HG03175 (cell line): ENCODE measurements at regions not wholly inside any gene's neighbourhood (a gene's known extent, or its start where the extent isn't known, plus 50 kb on each side); places are given as distances from the start of the nearest gene placed in this dataset.

Source experiments
- ATAC-seq: cut with Tn5 transposase; IDR thresholded peaks from one replicate; pipeline ENCODE4 v1.9.1; 2021; ENCODE audit warnings: mild to moderate bottlenecking, moderate library complexity; ENCODE audit not compliant: unreplicated experiment

DNA sequence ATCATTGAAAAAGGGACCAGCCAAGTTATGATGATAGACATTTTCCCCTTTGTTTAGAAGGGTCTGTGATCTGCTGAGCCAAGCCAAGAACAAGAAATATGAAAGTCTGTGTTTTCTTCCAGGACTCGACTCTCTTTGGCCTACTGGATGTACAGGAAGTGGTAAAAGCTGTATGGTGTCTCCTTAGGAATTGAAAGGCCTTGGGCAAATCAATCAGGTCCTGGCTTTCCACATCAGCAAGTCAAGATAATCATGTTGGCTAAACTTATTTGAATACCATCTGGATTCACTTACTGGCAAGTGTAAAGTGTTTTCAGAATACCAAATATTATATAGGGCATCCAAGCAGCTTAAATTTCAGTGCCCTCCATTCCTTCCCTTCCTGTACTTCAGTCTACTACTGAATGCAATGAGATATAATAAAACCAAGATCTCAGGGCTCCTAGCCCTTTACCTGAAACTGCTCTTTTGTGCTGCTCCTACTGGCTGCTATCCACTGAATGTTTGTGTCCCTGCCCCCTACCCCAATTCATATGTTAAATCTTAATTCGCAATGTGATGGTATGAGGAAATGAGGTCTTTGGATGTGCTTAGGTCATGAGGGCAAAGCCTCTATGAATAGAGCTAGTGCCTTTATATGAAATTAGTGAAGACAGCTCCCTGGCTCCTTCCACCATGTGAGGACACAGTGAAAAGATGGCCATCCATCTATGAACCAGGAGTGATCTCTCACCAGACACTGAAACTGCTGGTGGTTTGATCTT lies 578.0 kb downstream of the SPRY1 start:
- no peak for ATAC-seq

GRCh38 chr4:123976285-123976684 lies 579.7 kb downstream of the SPRY1 start:
- no peak for ATAC-seq

DNA sequence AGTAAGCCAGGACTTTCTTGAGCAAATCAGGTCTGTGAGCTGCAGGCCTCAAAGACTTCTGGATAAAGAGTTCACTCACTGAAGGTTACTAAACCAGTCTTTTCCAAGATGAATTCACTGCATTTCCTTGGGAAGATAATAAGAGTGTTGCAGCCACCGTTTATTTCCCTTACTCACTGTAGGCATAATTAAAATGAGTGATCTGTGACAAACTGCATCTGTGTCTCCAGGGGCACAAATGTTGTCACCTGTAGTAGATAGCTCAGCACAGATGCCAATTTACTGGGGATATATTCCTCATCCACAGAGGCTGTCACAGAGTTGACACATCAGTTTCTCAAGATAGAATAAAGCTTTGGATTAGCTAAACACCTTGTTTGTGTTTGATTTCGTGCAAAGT lies 580.2 kb downstream of the SPRY1 start:
- ATAC-seq, result no peak

GRCh38 chr4:123977641-123978081 lies 581.1 kb downstream of the SPRY1 start:
- no peak for ATAC-seq

- no peak for ATAC-seq
Observed at GRCh38 chr4:123978637-123979036, 582.0 kb downstream of the SPRY1 start.

- ATAC-seq, result no peak
Observed at GRCh38 chr4:123980736-123981300, 584.2 kb downstream of the SPRY1 start.

DNA sequence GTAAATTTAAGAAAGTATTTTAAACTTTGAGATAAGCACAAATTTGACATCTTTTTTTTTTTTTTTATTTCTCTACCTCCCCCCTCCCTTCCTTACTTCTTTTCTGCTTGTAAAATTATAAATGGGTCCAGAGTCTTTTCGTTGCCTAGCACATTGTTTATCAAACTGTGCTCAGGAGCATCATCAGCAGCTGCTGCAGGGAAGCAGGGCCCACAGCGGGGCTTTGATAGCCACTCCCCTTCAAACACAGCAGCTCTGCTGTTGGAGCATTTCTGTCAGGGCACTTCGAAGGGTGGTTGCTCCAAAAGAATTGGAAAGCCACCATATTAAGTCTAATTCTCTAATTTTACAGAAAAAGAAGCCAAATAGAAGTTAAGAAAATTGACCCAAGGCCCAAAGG lies 588.3 kb downstream of the SPRY1 start:
- no peak for ATAC-seq

GRCh38 chr4:123986268-123986798 lies 589.7 kb downstream of the SPRY1 start:
- ATAC-seq, result no peak

- no peak for ATAC-seq
Observed at GRCh38 chr4:123987408-123987807, 590.8 kb downstream of the SPRY1 start.

GRCh38 chr4:123990310-123990870 lies 593.8 kb downstream of the SPRY1 start:
- no peak for ATAC-seq

DNA sequence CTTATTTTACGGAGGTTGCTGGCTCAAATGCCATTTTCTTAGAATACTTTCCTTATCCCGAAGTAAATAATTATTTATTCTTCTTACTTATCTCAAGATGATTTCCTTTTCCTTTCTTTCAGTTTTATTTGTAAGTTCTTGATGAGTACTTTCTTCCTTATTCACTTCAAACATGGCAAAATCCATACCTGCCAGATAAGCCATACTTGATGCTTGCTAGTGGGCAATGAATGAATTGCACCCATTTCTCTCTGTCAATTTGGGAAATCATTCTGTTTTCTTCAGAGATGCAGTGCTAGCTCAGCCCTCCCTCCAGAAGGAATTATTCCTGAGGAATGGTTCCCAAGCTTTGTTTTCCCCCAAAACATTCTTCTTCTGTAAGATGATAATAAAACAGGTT lies 598.3 kb downstream of the SPRY1 start:
- no peak for ATAC-seq

- no peak for ATAC-seq
Observed at GRCh38 chr4:123995936-123996335, 599.3 kb downstream of the SPRY1 start.

- no peak for ATAC-seq
Observed at GRCh38 chr4:123996718-123997510, 600.3 kb downstream of the SPRY1 start.

DNA sequence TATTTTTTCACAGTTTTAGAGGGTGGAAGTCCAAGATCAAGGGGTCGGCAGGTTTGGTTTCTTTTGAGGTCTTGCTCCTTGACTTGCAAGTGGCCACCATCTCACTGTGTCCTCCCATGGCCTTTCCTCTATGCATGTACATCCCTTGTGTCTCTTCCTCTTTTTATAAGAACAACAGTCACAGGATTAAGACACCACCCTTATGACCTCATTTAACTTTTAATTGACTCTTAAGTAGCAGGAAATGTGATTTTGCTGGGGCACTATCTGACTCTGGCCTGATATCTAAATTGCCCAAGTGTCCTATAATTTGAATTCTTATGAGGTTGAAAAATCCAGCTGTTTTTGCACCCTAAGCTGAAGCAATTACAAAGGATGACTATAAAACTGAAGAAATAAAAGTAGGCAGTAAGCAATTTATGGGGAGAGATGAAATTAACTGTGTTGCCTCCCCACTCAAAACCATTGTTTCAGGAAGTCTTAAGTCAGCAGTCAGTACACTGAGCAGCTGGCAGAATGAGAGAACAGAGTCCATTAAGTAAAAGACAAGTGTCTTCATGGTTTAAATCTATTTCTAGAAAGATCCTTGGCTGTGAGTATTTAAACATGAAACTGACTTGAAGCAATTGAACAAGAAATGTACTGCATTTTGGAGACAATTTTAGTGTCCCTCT lies 601.3 kb downstream of the SPRY1 start:
- ATAC-seq, result no peak

GRCh38 chr4:124000233-124000632 lies 603.6 kb downstream of the SPRY1 start:
- no peak for ATAC-seq

- ATAC-seq, result no peak
Observed at GRCh38 chr4:124015766-124016165, 619.2 kb downstream of the SPRY1 start.

DNA sequence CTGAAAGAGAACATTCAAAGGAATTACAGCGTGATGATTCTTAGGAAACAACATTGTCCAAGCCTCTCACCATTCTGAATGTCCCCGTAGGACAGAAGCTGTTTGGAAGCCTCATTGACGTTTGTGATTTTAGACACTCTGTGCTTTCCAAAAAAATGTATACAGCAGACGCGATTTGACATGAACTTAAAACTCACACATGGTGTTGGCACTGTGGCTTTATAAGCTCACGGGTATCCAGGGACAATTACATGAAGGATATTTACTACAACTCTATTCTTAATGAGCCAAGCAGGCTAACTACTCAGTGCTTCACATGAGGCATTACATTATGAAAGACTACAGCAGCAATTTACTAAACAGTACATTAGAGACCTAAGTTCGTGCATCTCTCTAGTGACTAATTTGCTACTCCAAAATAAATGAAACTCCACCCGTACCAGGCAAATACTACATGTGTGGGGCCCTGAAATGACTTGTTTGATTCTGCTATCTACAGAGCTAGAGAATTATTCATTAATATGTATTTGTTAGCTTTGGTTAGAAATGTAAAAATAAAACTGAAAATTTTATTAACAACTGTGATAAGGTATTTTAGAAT lies 620.7 kb downstream of the SPRY1 start:
- no peak for ATAC-seq

DNA sequence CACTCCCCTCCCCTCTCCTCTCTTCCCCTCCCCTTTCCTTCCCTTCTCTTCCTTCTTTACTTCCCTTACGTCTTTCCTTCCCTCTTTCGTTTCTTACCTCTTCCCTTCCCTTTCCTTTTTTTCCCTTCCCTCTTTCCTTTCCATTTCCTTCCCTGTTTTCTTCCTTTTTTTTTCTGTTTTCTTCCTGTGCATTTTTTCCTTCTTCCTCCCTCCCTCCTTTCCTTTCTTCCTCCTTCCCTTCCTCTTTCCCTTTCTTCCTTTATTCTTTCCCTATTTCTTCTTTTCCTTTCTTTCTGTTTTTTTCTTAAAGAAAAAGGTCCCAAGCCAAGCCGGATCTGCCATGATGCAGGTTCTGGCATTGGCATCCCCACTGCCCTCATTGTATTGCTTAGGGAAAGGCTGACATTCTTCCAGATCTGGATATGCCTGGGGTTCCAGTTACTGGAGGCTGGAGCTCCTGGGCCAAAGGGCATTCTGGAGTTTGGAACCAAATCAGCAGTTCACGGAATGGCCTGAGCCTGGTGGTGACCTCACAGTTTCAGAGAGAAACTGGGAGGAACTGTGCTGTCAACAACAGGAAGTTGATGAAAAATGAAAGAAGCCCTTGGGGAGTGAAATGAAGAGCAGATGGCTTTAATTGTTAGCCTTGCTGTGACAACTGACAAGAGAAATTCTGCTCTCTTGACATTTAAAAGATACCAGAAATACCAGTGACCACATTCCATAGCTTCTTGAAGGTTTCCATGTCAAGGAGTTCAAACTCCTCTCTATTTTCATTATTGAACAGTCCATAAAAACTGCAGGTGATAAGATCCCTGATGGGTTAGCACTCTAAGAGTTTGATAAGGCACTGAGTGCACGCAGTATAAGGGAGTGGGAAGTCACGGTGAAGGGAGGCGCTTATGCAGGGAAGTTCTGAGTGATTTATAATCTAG lies 622.1 kb downstream of the SPRY1 start:
- peak; percentile 98 for ATAC-seq
